ENCODE measurements at regions not wholly inside any gene's neighbourhood (a gene's known extent, or its start where the extent isn't known, plus 50 kb on each side); places are given as distances from the start of the nearest gene placed in this dataset.

DNA sequence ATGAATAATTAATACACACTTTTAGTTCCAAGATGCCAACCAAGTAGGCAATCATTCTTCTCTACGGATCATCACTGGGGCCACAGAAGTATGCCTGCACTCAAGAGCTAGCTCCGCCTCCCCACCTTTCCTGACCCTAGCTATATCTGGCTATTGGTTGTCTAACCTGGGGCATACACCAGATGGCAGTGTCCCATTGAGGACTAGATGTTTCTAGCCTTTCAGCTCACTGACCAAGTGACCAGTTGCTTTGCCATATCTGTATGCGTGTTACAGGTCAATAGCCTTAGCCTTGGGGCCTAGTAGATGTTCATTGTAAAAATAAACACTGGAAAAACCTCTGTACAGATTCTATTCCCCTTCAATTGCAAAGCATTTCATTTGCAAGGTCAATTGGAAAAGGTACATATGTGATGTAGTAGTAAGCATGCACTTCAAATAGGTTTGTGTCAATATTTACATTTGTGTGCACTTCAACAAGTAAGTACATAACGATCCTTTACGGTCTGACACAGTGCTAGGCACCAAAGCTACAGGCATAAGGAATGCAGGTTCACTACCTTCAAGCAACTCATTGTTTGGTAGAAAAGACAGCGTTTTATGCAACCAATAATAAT lies 521.7 kb downstream of the PPARGC1A start:
- H3K27me3 ChIP-seq (ENCODE audit: control insufficient read depth in 5 of 5, insufficient read depth in 4 of 5, low read length in 5 of 5): no peaks in the 10 kb centered on the region
- no peaks in the 10 kb centered on the region for H3K9me3 ChIP-seq (ENCODE audit: control insufficient read depth in 5 of 5, low read length in 5 of 5)
- H3K27ac ChIP-seq (ENCODE audit: low read depth, low read length): no peak overlapping the region
- H3K4me1 ChIP-seq (ENCODE audit: control insufficient read depth in 5 of 5, insufficient read depth in 5 of 5, low read length in 5 of 5): peaks cover 0 to 7% (median 0%) of the 10 kb centered on the region in 5 donors
- H3K4me3 ChIP-seq (ENCODE audit: low read depth in 1 of 5, low read length in 5 of 5): no peak overlapping the region
- H3K9ac ChIP-seq (ENCODE audit: low read length in 5 of 5): no peak overlapping the region
- H3K36me3 ChIP-seq (ENCODE audit: control insufficient read depth in 5 of 5, insufficient read depth in 5 of 5, low read length in 5 of 5): no peaks in the 10 kb centered on the region

DNA sequence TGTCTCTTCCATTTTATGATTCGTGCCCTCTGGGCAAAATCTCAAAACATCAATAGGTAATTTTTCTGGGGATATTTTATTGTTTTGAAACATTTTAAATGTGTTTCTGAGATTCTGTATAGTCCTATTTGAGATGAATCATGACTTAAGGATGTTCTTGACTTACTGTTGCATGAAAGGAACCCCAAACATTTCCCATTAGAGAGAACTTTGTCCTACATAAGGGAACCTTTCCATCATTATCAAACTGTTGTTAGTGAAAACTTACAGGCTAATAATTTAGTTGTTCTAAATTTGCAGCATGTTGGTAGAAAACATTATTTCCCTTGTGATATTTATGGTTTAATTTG lies 523.3 kb downstream of the PPARGC1A start:
- Histone ChIP-seq H3K4me3 (ENCODE audit: low read depth in 1 of 5, low read length in 5 of 5) (no peak overlapping the region), H3K4me1 (ENCODE audit: control insufficient read depth in 5 of 5, insufficient read depth in 5 of 5, low read length in 5 of 5) (peaks cover 0 to 6% (median 0%) of the 10 kb centered on the region in 5 donors), H3K9me3 (ENCODE audit: control insufficient read depth in 5 of 5, low read length in 5 of 5) (no peaks in the 10 kb centered on the region), H3K36me3 (ENCODE audit: control insufficient read depth in 5 of 5, insufficient read depth in 5 of 5, low read length in 5 of 5) (no peaks in the 10 kb centered on the region), H3K27ac (ENCODE audit: low read depth, low read length) (no peak overlapping the region), H3K9ac (ENCODE audit: low read length in 5 of 5) (no peak overlapping the region), H3K27me3 (ENCODE audit: control insufficient read depth in 5 of 5, insufficient read depth in 4 of 5, low read length in 5 of 5) (no peaks in the 10 kb centered on the region)

DNA sequence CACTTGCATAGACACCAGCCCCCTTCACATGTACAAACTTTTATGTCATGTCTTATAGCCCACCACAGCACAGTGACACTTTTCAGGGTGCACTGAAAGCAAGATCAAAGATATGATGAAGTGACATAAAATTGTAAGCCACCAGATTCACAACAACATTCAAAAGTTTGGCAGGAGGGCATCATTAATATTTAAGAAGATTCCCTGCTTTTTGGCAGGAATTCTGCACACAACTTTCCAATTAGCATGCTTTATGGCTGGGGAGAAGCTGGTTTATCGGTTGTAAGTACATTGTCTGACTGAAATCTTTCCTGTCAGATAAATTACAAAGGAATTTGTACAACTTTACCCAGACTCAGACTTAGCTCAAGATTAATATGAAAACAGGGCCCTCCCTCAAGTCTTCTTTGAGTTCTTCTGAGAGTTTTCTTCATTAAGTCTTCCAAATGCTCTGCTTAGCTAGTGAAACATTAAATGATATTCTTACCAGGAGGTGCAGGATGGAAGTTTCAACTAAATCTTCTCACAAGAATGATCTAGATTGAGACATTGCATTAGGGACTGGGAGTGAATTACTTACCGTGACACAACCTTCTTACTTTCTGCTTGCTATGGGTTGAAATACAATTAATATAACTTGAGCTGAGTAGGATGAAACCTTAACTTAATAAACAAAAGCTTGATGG lies 523.8 kb downstream of the PPARGC1A start:
- Histone ChIP-seq H3K9me3 (ENCODE audit: control insufficient read depth in 5 of 5, low read length in 5 of 5) (no peaks in the 10 kb centered on the region), H3K4me3 (ENCODE audit: low read depth in 1 of 5, low read length in 5 of 5) (no peak overlapping the region), H3K36me3 (ENCODE audit: control insufficient read depth in 5 of 5, insufficient read depth in 5 of 5, low read length in 5 of 5) (no peaks in the 10 kb centered on the region), H3K4me1 (ENCODE audit: control insufficient read depth in 5 of 5, insufficient read depth in 5 of 5, low read length in 5 of 5) (peaks cover 0 to 6% (median 0%) of the 10 kb centered on the region in 5 donors), H3K27ac (ENCODE audit: low read depth, low read length) (no peak overlapping the region), H3K9ac (ENCODE audit: low read length in 5 of 5) (no peak overlapping the region), H3K27me3 (ENCODE audit: control insufficient read depth in 5 of 5, insufficient read depth in 4 of 5, low read length in 5 of 5) (no peaks in the 10 kb centered on the region)

DNA sequence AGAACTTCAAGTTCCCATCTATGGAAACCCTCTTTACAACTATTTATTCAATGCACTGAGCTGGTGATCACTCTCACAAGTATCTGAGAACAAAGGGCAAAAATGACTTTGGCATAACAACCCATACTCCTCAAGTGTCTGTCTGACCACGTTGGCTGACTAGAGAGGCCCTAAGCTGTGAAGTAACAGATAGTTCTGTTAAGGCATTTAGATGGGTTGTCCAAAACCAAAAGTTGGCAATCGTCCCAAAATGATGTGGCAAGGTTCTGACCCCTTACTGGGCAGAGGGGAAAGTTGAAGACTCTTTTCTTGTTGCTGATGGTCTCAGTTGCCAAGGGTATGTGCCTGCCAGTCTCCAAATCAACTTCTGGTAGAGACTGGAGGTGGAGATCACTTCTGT lies 524.8 kb downstream of the PPARGC1A start:
- H3K4me3 ChIP-seq (ENCODE audit: low read depth in 1 of 5, low read length in 5 of 5): no peak overlapping the region
- H3K9ac ChIP-seq (ENCODE audit: low read length in 5 of 5): no peak overlapping the region
- H3K36me3 ChIP-seq (ENCODE audit: control insufficient read depth in 5 of 5, insufficient read depth in 5 of 5, low read length in 5 of 5): no peaks in the 10 kb centered on the region
- H3K9me3 ChIP-seq (ENCODE audit: control insufficient read depth in 5 of 5, low read length in 5 of 5): no peaks in the 10 kb centered on the region
- H3K4me1 ChIP-seq (ENCODE audit: control insufficient read depth in 5 of 5, insufficient read depth in 5 of 5, low read length in 5 of 5): peaks cover 0 to 6% (median 0%) of the 10 kb centered on the region in 5 donors
- H3K27ac ChIP-seq (ENCODE audit: low read depth, low read length): no peak overlapping the region
- H3K27me3 ChIP-seq (ENCODE audit: control insufficient read depth in 5 of 5, insufficient read depth in 4 of 5, low read length in 5 of 5): no peaks in the 10 kb centered on the region

DNA sequence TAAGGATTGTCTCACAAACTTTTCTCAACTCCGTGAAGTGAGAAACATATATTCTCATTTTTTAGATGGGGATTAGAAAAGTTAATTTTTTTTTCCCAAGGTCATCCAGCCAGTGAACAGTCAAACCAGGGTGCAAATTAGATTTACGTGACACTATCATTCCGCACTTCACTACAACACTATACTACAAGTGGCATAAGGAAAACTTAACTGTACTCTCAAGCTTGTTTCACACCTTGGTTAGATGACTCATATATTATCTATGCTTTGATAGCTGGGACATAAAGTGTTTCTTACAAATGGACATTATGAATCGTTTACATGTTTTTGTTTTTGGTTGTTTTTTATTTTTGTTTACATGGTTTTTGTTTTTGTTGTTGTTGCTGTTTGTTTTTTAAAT lies 525.7 kb downstream of the PPARGC1A start:
- H3K9ac ChIP-seq (ENCODE audit: low read length in 5 of 5): no peak overlapping the region
- H3K27ac ChIP-seq (ENCODE audit: low read depth, low read length): no peak overlapping the region
- H3K27me3 ChIP-seq (ENCODE audit: control insufficient read depth in 5 of 5, insufficient read depth in 4 of 5, low read length in 5 of 5): no peaks in the 10 kb centered on the region
- no peaks in the 10 kb centered on the region for H3K36me3 ChIP-seq (ENCODE audit: control insufficient read depth in 5 of 5, insufficient read depth in 5 of 5, low read length in 5 of 5)
- peaks cover 0 to 6% (median 0%) of the 10 kb centered on the region in 5 donors for H3K4me1 ChIP-seq (ENCODE audit: control insufficient read depth in 5 of 5, insufficient read depth in 5 of 5, low read length in 5 of 5)
- no peak overlapping the region for H3K4me3 ChIP-seq (ENCODE audit: low read depth in 1 of 5, low read length in 5 of 5)
- no peaks in the 10 kb centered on the region for H3K9me3 ChIP-seq (ENCODE audit: control insufficient read depth in 5 of 5, low read length in 5 of 5)

DNA sequence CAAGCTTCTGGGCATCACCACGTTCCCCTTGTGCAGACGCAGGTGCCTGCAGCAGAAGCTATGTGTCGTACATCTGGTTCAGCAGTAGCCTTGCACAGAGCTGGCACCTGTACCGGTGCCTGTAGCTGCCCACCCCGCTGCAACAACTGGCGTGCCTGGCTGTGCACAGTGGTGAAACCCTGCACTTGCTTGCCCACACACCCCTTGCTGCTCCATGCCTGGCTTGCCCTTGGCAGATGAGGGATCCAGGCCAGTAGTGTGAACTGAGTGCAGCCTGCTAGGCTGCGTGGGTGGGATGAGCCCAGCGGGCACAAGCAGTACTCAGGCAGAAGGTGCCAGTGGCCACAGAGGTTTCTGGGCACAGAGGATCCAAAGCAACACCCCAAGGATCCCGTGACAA lies 528.4 kb downstream of the PPARGC1A start:
- H3K9ac ChIP-seq (ENCODE audit: low read length in 5 of 5): no peak overlapping the region
- H3K4me1 ChIP-seq (ENCODE audit: control insufficient read depth in 5 of 5, insufficient read depth in 5 of 5, low read length in 5 of 5): peaks cover 0 to 6% (median 0%) of the 10 kb centered on the region in 5 donors
- no peak overlapping the region for H3K4me3 ChIP-seq (ENCODE audit: low read depth in 1 of 5, low read length in 5 of 5)
- H3K9me3 ChIP-seq (ENCODE audit: control insufficient read depth in 5 of 5, low read length in 5 of 5): no peaks in the 10 kb centered on the region
- H3K27me3 ChIP-seq (ENCODE audit: control insufficient read depth in 5 of 5, insufficient read depth in 4 of 5, low read length in 5 of 5): no peaks in the 10 kb centered on the region
- no peaks in the 10 kb centered on the region for H3K36me3 ChIP-seq (ENCODE audit: control insufficient read depth in 5 of 5, insufficient read depth in 5 of 5, low read length in 5 of 5)
- H3K27ac ChIP-seq (ENCODE audit: low read depth, low read length): no peak overlapping the region

DNA sequence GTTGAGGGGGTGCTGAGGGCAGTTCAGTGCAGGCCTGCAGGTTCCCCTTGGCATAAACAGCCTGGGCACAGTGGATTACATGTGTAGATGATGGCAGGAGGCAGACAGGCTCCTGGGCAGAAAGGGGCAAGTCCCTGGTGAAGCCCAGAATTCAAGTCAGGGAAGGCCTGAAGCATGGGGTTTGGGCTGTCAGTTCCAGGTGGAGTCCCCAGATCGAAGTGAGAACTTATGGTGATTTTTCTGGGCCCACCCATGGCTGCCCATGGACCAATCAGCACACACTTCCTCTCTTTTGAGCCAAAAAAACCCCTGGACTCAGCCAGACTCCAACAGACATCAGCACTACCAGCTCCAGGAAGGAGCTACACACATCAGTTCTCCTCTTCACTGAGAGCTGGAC lies 529.1 kb downstream of the PPARGC1A start:
- Histone ChIP-seq H3K36me3 (ENCODE audit: control insufficient read depth in 5 of 5, insufficient read depth in 5 of 5, low read length in 5 of 5) (no peaks in the 10 kb centered on the region), H3K4me3 (ENCODE audit: low read depth in 1 of 5, low read length in 5 of 5) (no peak overlapping the region), H3K9me3 (ENCODE audit: control insufficient read depth in 5 of 5, low read length in 5 of 5) (no peaks in the 10 kb centered on the region), H3K27me3 (ENCODE audit: control insufficient read depth in 5 of 5, insufficient read depth in 4 of 5, low read length in 5 of 5) (no peaks in the 10 kb centered on the region), H3K9ac (ENCODE audit: low read length in 5 of 5) (no peak overlapping the region), H3K4me1 (ENCODE audit: control insufficient read depth in 5 of 5, insufficient read depth in 5 of 5, low read length in 5 of 5) (peaks cover 0 to 6% (median 0%) of the 10 kb centered on the region in 5 donors), H3K27ac (ENCODE audit: low read depth, low read length) (no peak overlapping the region)

DNA sequence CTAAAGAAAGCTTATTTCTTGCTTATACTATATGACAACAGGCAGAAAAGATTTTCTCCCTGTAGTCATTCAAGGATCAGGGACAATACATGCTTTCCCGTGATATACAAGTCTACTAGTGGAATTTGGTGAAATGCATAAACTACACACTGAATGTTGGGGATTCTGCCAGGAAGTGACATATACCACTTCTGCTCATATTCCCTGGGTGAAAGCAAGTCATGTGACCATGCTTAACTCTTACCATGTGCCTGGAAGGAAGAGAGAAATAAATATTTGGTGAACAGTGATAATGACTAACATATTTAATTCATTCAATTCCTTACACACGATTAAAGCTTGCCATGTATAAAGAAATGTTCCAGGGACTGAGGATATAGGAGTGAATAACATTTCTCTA lies 534.6 kb downstream of the PPARGC1A start:
- H3K9ac ChIP-seq (ENCODE audit: low read length in 5 of 5): no peak overlapping the region
- H3K4me3 ChIP-seq (ENCODE audit: low read depth in 1 of 5, low read length in 5 of 5): no peak overlapping the region
- H3K27ac ChIP-seq (ENCODE audit: low read depth, low read length): no peak overlapping the region
- no peaks in the 10 kb centered on the region for H3K9me3 ChIP-seq (ENCODE audit: control insufficient read depth in 5 of 5, low read length in 5 of 5)
- no peaks in the 10 kb centered on the region for H3K4me1 ChIP-seq (ENCODE audit: control insufficient read depth in 5 of 5, insufficient read depth in 5 of 5, low read length in 5 of 5)
- H3K27me3 ChIP-seq (ENCODE audit: control insufficient read depth in 5 of 5, insufficient read depth in 4 of 5, low read length in 5 of 5): no peaks in the 10 kb centered on the region
- no peaks in the 10 kb centered on the region for H3K36me3 ChIP-seq (ENCODE audit: control insufficient read depth in 5 of 5, insufficient read depth in 5 of 5, low read length in 5 of 5)

DNA sequence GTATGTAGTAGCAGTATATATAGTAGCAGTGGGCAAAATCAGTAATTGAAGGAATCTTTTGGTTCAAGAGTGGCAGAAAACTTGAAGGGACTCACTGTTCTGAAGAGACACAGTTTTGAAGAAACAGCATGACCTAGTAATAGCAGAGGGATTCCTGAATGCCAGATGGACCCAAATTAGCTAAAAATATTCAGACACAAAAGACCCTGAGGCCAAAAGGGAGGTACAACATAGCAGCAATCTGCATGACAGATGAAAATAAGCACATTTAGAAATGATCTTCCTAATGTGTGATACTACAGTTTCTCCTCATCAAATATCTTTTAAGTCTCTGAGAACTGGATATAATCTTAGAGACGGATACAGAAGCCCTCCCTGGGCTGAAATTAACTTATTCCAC lies 536.6 kb downstream of the PPARGC1A start:
- H3K9ac ChIP-seq (ENCODE audit: low read length in 5 of 5): no peak overlapping the region
- H3K36me3 ChIP-seq (ENCODE audit: control insufficient read depth in 5 of 5, insufficient read depth in 5 of 5, low read length in 5 of 5): no peaks in the 10 kb centered on the region
- no peak overlapping the region for H3K27ac ChIP-seq (ENCODE audit: low read depth, low read length)
- H3K4me1 ChIP-seq (ENCODE audit: control insufficient read depth in 5 of 5, insufficient read depth in 5 of 5, low read length in 5 of 5): no peaks in the 10 kb centered on the region
- no peaks in the 10 kb centered on the region for H3K9me3 ChIP-seq (ENCODE audit: control insufficient read depth in 5 of 5, low read length in 5 of 5)
- no peak overlapping the region for H3K4me3 ChIP-seq (ENCODE audit: low read depth in 1 of 5, low read length in 5 of 5)
- no peaks in the 10 kb centered on the region for H3K27me3 ChIP-seq (ENCODE audit: control insufficient read depth in 5 of 5, insufficient read depth in 4 of 5, low read length in 5 of 5)

DNA sequence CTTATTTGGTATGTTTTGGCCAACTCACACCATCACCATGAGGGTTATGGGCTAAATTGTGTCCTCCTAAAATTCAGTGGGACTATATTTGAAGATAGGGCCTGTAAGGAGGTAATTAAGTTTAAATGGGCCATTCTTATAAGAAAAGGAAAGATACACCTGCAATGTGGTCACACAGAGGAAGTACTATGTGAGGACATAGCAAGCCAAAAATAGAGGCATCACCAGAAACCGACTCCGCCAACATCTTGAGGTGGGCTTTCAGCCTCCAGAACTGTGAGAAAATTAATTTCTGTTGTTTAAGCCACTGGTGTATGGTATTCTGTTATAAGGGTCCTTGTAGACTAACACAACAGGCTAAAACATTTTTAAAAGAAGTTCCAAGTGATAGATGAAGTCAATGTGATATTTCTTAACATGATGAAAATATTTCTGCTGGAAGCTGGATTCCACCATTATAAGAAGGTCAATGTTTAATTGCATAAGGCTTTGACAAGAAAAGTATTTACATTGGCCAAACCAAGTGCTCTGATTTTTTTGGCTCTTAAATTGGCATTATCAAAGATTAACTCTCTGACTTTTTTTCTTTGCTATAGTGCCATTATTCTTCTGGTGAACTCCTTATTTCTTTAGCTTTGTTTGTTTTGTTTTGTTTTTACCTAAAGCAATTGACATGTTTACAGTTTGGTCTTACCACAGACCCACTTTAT lies 540.9 kb downstream of the PPARGC1A start:
- no peak overlapping the region for H3K9ac ChIP-seq (ENCODE audit: low read length in 5 of 5)
- H3K27me3 ChIP-seq (ENCODE audit: control insufficient read depth in 5 of 5, insufficient read depth in 4 of 5, low read length in 5 of 5): no peaks in the 10 kb centered on the region
- H3K27ac ChIP-seq (ENCODE audit: low read depth, low read length): no peak overlapping the region
- H3K4me3 ChIP-seq (ENCODE audit: low read depth in 1 of 5, low read length in 5 of 5): no peak overlapping the region
- no peaks in the 10 kb centered on the region for H3K9me3 ChIP-seq (ENCODE audit: control insufficient read depth in 5 of 5, low read length in 5 of 5)
- no peaks in the 10 kb centered on the region for H3K4me1 ChIP-seq (ENCODE audit: control insufficient read depth in 5 of 5, insufficient read depth in 5 of 5, low read length in 5 of 5)
- no peaks in the 10 kb centered on the region for H3K36me3 ChIP-seq (ENCODE audit: control insufficient read depth in 5 of 5, insufficient read depth in 5 of 5, low read length in 5 of 5)
